DMS53 (cell line): ENCODE measurements at regions not wholly inside any gene's neighbourhood (a gene's known extent, or its start where the extent isn't known, plus 50 kb on each side); places are given as distances from the start of the nearest gene placed in this dataset.
"Not testable (repeated sequence)": the region's sequence is repeated elsewhere in the genome, so short reads cannot be mapped to it uniquely, and the experiment has no call there.

Experiments
- DNase-seq: peaks from one replicate; lab custom pipeline; 2025; lab: John Stamatoyannopoulos, UW

GRCh38 chr2:200102971-200103370 is 147.6 kb downstream of the MAIP1 start:
- no peak for DNase-seq

GRCh38 chr2:200104015-200104414 is 148.6 kb downstream of the MAIP1 start:
- DNase-seq = no peak

GRCh38 chr2:200107514-200108217 is 152.3 kb downstream of the MAIP1 start:
- DNase-seq = no peak

- no peak for DNase-seq
Measured at GRCh38 chr2:200109421-200109820, 154.0 kb downstream of the MAIP1 start.

GRCh38 chr2:200110381-200110780 is 155.0 kb downstream of the MAIP1 start:
- DNase-seq = no peak

GRCh38 chr2:200113016-200113799 is 157.8 kb downstream of the MAIP1 start:
- DNase-seq = not testable (repeated sequence)

- DNase-seq = no peak
Measured at GRCh38 chr2:200119236-200119635, 163.9 kb downstream of the MAIP1 start.

GRCh38 chr2:200121931-200122330 is 166.5 kb downstream of the MAIP1 start:
- no peak for DNase-seq

- no peak for DNase-seq
Measured at GRCh38 chr2:200122683-200123082, 167.3 kb downstream of the MAIP1 start.

- not testable (repeated sequence) for DNase-seq
Measured at GRCh38 chr2:200124665-200125368, 169.4 kb downstream of the MAIP1 start.

GRCh38 chr2:200125444-200126284 is 170.3 kb downstream of the MAIP1 start:
- no peak for DNase-seq

- DNase-seq = not testable (repeated sequence)
Measured at GRCh38 chr2:200126285-200126670, 170.9 kb downstream of the MAIP1 start.

GRCh38 chr2:200126680-200127079 is 171.3 kb downstream of the MAIP1 start:
- DNase-seq = not testable (repeated sequence)

GRCh38 chr2:200127848-200128247 is 172.5 kb downstream of the MAIP1 start:
- no peak for DNase-seq

GRCh38 chr2:200128296-200128695 is 172.9 kb downstream of the MAIP1 start:
- DNase-seq = no peak

- no peak for DNase-seq
Measured at GRCh38 chr2:200129721-200130462, 174.5 kb downstream of the MAIP1 start.

- no peak for DNase-seq
Measured at GRCh38 chr2:200130762-200131166, 175.4 kb downstream of the MAIP1 start.

GRCh38 chr2:200131307-200131706 is 175.2 kb upstream of the SPATS2L start:
- DNase-seq = no peak

- no peak for DNase-seq
Measured at GRCh38 chr2:200135082-200135481, 171.4 kb upstream of the SPATS2L start.

- no peak for DNase-seq
Measured at GRCh38 chr2:200136655-200137054, 169.8 kb upstream of the SPATS2L start.

GRCh38 chr2:200137271-200137670 is 169.2 kb upstream of the SPATS2L start:
- no peak for DNase-seq
